ENCODE measurements at regions not wholly inside any gene's neighbourhood (a gene's known extent, or its start where the extent isn't known, plus 50 kb on each side); places are given as distances from the start of the nearest gene placed in this dataset.

GRCh38 chr9:90175865-90176264 is 466.8 kb downstream of the DIRAS2 start:
- Histone ChIP-seq H3K4me3 (ENCODE audit: low read depth, low read length) (no peak overlapping the region), H3K4me1 (ENCODE audit: control insufficient read depth, insufficient read depth, low read length) (no peaks in the 10 kb centered on the region), H3K9me3 (ENCODE audit: control insufficient read depth, insufficient read depth, low read depth, low read length) (no peaks in the 10 kb centered on the region), H3K36me3 (ENCODE audit: control insufficient read depth in 2 of 2, insufficient read depth in 1 of 2, low read length in 2 of 2) (no peaks in the 10 kb centered on the region), H3K27ac (ENCODE audit: extremely low read depth, low read depth, low read length) (no peak overlapping the region)
- TF ChIP-seq ZNF266 (tag by site-specific recombination; IDR thresholded peaks at IDR 0.05; ENCODE audit: low read depth) (no peak), KLF8 (tag by site-specific recombination; IDR thresholded peaks at IDR 0.05) (no peak), SP2 (tag by site-specific recombination; IDR thresholded peaks at IDR 0.05) (no peak), ZNF37A (tag by site-specific recombination; IDR thresholded peaks at IDR 0.05) (no peak), ZNF350 (tag by site-specific recombination; IDR thresholded peaks at IDR 0.05) (no peak)
- POLR2A ChIA-PET: no interaction called here
- CTCF ChIA-PET: interaction anchor here (1.1 kb wide), 1 partner anchor 33 kb away, joined by 3 read pairs; no protein-coding TSS in a partner anchor

- no peak overlapping the region for H3K4me3 ChIP-seq (ENCODE audit: low read depth, low read length)
- CTCF ChIA-PET: interaction anchor here (0.7 to 1.2 kb wide), 3 partner anchors 29 to 738 kb away, joined by 3 to 5 read pairs (median 3); no protein-coding TSS in a partner anchor
- no peaks in the 10 kb centered on the region for H3K9me3 ChIP-seq (ENCODE audit: control insufficient read depth, insufficient read depth, low read depth, low read length)
- H3K36me3 ChIP-seq (ENCODE audit: control insufficient read depth in 2 of 2, insufficient read depth in 1 of 2, low read length in 2 of 2): no peaks in the 10 kb centered on the region
- H3K27ac ChIP-seq (ENCODE audit: extremely low read depth, low read depth, low read length): no peak overlapping the region
- TF ChIP-seq ZNF202 (tag by site-specific recombination; IDR thresholded peaks at IDR 0.05; ENCODE audit: borderline replicate concordance) (no peak), ZNF544 (tag by site-specific recombination; IDR thresholded peaks at IDR 0.05) (no peak), ZNF548 (tag by site-specific recombination; IDR thresholded peaks at IDR 0.05) (no peak), ZNF701 (tag by site-specific recombination; IDR thresholded peaks at IDR 0.05) (no peak), ZNF692 (tag by site-specific recombination; IDR thresholded peaks at IDR 0.05) (no peak), ZNF513 (tag by site-specific recombination; IDR thresholded peaks at IDR 0.05) (no peak)
- POLR2A ChIA-PET: no interaction called here
- no peaks in the 10 kb centered on the region for H3K4me1 ChIP-seq (ENCODE audit: control insufficient read depth, insufficient read depth, low read length)
Measured at GRCh38 chr9:90176901-90177300, 465.7 kb downstream of the DIRAS2 start.

DNA sequence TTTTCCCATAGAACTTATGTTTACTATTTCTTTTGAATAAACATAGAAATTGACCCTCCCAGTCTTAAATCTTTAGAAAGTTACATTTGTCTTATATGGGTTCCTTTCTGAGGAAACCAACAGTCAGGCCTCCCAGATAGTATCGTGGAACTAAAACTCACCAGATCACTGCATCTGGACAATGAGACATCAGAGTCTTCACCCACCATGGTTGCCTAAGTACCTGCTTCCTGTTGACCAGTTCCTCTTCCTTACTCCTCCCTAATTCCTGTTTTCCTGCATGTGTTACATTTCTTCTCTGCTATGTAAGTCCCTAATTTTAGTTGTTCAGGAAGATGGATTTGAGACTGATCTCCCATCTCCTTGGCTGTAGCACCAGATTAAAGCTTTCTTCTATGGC is 462.2 kb downstream of the DIRAS2 start:
- no peak for TF ChIP-seq ZNF19 (tag by site-specific recombination; IDR thresholded peaks at IDR 0.05; ENCODE audit: low read depth)
- no peak for TF ChIP-seq ZNF677 (tag by site-specific recombination; IDR thresholded peaks at IDR 0.05)
- H3K4me3 ChIP-seq (ENCODE audit: low read depth, low read length): no peak overlapping the region
- H3K9me3 ChIP-seq (ENCODE audit: control insufficient read depth, insufficient read depth, low read depth, low read length): no peaks in the 10 kb centered on the region
- H3K27ac ChIP-seq (ENCODE audit: extremely low read depth, low read depth, low read length): no peak overlapping the region
- ChIA-PET POLR2A (no interaction called here), CTCF (interaction anchor here (0.7 kb wide), 1 partner anchor 70 kb away, joined by 4 read pairs; no protein-coding TSS in a partner anchor)
- no peaks in the 10 kb centered on the region for H3K36me3 ChIP-seq (ENCODE audit: control insufficient read depth in 2 of 2, insufficient read depth in 1 of 2, low read length in 2 of 2)
- H3K4me1 ChIP-seq (ENCODE audit: control insufficient read depth, insufficient read depth, low read length): no peaks in the 10 kb centered on the region

GRCh38 chr9:90188656-90189055 is 454.0 kb downstream of the DIRAS2 start:
- no peaks in the 10 kb centered on the region for H3K36me3 ChIP-seq (ENCODE audit: control insufficient read depth in 2 of 2, insufficient read depth in 1 of 2, low read length in 2 of 2)
- H3K4me3 ChIP-seq (ENCODE audit: low read depth, low read length): no peak overlapping the region
- no peak overlapping the region for H3K27ac ChIP-seq (ENCODE audit: extremely low read depth, low read depth, low read length)
- no peak for TF ChIP-seq ZEB2 (tag by site-specific recombination; IDR thresholded peaks at IDR 0.05)
- no peak for TF ChIP-seq MEIS1 (CRISPR knock-in tag; IDR thresholded peaks at IDR 0.05; ENCODE audit: borderline replicate concordance)
- no peak for TF ChIP-seq BCL11B (tag by site-specific recombination; IDR thresholded peaks at IDR 0.05; ENCODE audit: low read depth)
- no peak for TF ChIP-seq ZNF843 (tag by site-specific recombination; IDR thresholded peaks at IDR 0.05)
- TF ChIP-seq HOXA7 (CRISPR knock-in tag; IDR thresholded peaks at IDR 0.05; ENCODE audit: borderline replicate concordance): no peak
- TF ChIP-seq ZBTB21 (tag by site-specific recombination; IDR thresholded peaks at IDR 0.05): no peak
- H3K4me1 ChIP-seq (ENCODE audit: control insufficient read depth, insufficient read depth, low read length): no peaks in the 10 kb centered on the region
- CTCF ChIA-PET: no interaction called here
- POLR2A ChIA-PET: no interaction called here
- H3K9me3 ChIP-seq (ENCODE audit: control insufficient read depth, insufficient read depth, low read depth, low read length): no peaks in the 10 kb centered on the region
